GM18505 (cell line): ENCODE measurements at regions not wholly inside any gene's neighbourhood (a gene's known extent, or its start where the extent isn't known, plus 50 kb on each side); places are given as distances from the start of the nearest gene placed in this dataset.

Experiments
- ATAC-seq: cut with Tn5 transposase; IDR thresholded peaks from one replicate; pipeline ENCODE4 v1.9.1; 2021; ENCODE audit not compliant: unreplicated experiment
- POLR2A ChIP-seq: IDR thresholded peaks from 4 replicates; pipeline ENCODE4 v1.6.1; 2011; ENCODE audit warnings: borderline replicate concordance; ENCODE audit not compliant: insufficient read depth, insufficient read length; ENCODE audit errors: extremely low read depth

DNA sequence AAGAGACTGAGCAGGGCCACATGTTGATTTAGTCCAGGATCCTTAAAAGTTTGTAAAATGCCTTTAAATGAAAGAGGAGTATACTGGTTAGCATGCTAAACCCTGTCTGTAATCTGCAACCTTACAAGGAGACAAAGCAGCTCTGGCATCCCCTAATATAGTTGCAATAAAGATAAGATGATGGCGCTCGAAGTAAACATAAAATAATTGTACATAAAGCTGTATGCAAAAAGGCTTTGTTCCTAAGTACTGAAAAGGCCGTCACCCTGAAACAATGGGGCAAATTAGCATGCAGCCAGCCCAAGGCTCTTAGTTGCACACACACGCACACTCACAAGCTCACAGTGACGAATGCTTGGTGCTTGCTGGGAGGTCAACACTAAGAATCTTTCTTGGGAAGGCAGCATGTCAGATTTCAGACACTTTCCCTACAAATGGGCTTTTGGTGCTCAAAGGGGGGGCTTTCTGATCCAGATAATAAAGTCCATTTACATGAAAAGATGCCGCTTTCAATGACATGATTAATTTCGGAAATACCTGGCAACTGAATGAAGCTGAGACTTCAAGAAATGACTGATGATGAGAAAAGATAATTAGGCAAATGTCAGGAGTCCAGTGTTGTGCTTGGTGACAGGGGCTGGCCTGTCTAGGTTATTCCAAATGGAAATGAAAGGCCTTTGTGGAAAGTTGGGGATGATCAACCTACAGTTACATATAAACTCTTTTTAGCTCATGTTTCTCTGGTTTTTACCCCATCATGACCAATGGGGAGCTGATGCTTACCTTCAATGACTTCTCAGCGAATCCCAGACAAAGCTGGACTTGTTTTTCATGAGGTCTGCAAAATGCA is 370.3 kb downstream of the MEIS1 start:
- ATAC-seq = no peak
- no peak for TF ChIP-seq POLR2A

DNA sequence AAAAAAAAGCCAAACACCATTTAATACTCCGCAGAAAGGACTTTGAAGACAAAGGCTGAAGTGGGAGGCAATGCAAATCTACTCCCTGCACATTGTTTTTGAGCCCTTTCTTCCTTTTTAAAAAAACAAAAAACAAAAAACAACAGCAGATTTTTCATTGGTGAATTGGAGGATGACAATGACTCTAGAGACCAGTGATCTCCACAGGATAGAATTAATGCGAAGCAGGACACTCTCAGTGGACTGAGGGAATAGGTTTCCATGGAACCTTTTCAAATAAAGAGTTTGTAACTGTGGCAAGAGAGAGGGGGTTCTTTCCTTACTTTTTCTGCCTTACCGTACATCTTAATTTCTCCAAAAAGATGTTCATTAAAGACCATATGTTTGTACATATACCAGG is 371.0 kb downstream of the MEIS1 start:
- no peak for ATAC-seq
- no peak for TF ChIP-seq POLR2A

DNA sequence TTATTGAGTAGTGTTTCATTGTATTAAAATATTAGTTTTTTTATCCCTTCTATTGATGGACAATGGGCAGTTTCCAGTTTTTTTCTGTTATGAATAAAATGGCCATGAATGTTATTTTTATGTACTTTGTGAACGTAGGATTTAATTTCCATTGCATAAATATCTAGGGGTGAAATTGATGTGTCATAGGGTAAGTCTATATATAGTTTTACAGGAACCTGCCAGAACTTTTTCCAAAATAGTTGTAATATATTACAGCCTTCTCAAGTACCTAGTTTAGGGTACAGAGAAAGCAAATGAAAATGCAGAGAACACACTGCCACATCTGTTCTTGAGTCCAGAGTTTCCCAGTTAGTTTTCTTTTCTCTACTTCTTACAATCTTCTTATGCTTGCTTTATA is 378.6 kb downstream of the MEIS1 start:
- no peak for TF ChIP-seq POLR2A
- ATAC-seq = no peak

DNA sequence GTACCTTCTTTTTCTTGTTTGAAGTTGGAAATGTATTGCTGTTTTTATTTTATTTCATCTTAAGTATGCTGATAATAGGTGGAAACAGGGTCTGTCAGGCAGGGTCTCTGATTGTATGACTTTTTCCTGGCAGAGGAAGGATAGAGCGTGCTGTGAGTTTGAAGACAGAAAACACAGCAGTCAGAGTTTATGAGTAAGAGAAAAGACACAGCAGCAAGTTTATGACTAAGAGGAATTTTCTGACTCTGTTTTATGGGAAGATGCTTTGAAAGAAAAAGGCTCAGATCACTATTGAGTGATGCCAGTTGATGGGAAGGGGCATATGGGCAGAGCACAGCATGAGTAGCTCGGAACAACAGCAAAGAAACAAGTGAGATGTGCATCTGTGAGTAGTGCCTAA is 379.1 kb downstream of the MEIS1 start:
- TF ChIP-seq POLR2A = no peak
- no peak for ATAC-seq

DNA sequence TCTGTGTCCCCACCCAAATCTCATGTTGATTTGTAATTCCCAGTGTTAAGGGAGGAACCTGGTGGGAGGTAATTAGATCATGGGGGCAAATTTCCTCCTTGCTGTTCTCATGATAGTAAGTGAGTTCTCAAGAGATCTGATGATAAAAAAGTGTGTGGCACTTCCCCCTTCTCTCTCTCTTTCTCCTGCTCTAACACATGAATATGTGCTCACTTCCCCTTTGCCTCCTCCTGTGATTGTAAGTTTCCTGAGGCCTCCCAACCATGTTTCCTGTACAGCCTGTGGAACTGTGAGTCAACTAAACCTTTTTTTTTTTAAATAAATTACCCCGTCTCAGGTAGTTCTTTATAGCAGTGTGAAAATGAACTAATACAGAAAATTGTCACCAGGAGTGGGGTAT is 380.0 kb downstream of the MEIS1 start:
- no peak for TF ChIP-seq POLR2A
- ATAC-seq = no peak

DNA sequence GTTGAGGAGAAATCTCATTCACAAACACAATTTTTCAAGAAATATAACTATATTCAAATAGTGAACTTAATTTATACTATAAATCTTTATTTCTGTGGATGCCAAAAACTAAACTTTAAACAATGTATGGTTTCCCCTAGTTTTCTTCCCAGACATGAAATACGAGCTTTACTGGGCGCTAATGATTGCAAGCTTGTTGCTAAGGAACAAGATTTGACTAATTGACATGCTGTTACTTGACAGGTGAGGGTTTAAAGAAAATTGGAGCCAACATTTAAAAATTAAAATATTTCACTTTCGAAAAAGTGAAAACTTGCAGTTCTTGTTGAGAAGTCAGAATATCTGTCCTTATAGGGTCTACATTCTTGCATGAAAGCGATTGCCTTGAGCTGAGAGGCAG is 381.0 kb downstream of the MEIS1 start:
- no peak for ATAC-seq
- no peak for TF ChIP-seq POLR2A

DNA sequence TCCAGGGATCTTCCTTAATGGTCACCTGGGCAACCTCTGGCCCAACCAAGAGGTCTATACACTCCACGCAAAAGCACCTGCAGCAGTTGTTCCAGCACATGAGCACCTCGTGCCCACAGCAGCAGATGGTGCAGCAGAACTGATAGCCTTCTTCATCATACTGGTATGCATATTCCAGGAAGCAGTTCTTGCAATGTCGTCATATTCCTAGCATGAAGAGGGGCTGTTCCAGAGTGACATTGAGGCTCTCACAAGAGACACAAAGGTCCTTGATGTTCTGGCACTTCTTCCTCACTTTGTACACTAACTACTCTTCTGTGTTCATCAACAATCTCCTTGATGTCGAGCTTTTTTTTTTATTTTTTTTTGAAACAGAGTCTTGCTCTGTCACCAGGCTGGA is 386.2 kb downstream of the MEIS1 start:
- no peak for TF ChIP-seq POLR2A
- no peak for ATAC-seq

DNA sequence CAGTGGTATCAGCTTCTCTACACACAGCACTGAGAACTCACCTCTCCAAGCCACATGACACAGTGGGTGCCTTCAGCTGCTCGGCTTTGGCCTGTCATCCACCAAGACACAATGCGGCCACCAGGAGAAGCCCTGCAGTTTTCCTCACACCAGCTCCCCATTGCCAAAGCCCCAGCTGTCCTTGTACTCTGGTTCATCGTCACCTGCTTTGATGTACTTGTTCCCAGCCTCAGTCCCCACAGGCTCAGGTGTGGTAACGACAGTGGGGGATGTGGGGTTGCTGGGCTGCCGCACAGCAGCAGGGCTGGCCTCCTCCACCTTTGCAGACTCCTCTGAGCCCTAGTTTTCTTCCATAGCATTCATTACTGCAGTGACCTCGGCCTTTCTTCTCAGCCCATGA is 387.3 kb downstream of the MEIS1 start:
- ATAC-seq = no peak
- TF ChIP-seq POLR2A = no peak

DNA sequence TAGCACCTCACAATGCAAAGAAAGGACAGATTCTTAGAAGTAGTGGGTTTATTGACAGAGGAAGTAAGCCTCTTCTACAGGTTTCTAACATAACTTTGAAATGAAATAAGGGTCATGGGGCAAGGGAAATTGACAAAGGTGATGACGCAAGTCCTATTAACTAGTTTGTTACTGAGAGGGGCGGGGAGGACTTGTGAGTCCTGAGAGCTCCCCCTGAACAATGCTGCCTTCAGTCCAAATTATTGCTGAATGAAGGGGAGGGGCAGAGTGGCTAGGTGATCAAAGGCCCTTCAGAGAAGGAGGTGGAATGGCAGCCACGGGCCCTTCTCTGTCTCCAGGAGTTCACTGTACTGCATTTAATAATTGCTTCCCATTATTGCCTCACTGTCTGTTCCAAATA is 390.0 kb downstream of the MEIS1 start:
- no peak for ATAC-seq
- no peak for TF ChIP-seq POLR2A

DNA sequence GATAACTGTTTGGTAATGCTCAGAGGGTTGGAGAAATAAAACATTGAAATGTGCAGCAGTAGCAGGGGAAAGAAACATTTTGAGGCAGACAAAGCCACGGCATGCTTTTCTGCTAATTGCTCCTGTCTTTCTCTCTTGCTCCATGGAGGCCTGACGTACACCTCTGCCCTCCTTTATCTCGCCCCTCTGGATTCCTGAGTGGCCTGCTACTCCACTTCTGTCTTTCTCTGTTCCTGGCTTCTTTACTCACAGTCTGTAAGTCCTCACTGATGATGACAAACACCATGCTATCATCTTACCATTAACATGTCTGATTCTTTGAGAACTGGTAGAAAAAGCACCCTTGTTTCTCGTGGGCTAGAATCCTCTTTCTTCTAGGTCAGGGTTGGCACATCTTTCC is 392.9 kb downstream of the MEIS1 start:
- ATAC-seq = no peak
- no peak for TF ChIP-seq POLR2A

DNA sequence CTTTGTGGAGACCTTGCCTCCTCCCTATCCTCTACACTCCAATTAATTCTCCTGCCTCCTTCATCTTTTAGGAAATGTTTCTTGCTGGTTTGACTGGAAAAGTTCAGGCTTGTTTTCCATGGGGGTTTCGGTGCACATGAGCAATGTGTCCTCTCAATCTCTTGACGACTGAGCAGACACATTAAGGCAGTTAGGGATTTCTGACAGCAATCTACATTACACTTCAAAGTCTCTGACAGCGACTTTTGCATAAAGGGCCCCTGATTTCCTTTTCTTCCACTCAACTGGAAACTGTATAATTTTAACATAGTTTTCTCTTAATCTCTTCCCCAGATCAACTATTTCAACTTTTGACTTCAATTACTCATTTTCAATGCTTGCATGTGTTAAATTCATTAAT is 394.0 kb downstream of the MEIS1 start:
- no peak for TF ChIP-seq POLR2A
- no peak for ATAC-seq

DNA sequence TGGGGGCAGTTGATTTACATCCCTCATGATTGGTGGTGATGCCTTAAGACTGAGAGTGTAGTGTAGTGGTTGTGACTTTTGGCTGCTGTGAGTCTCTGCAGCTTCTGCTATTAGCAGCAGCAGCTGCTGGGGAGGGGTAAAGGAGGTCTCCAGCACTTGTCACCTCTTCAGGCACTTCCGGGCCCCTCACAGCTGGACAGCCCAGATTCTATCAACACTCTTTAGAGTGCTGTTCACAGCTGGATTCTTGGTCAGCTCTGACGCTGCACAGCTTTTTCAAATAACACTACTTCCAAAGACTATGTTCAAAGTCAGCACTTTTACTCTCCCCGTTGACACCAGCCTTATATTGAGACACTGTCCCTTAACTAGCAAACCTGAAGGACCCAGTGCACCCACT is 396.0 kb downstream of the MEIS1 start:
- TF ChIP-seq POLR2A = no peak
- ATAC-seq = no peak

DNA sequence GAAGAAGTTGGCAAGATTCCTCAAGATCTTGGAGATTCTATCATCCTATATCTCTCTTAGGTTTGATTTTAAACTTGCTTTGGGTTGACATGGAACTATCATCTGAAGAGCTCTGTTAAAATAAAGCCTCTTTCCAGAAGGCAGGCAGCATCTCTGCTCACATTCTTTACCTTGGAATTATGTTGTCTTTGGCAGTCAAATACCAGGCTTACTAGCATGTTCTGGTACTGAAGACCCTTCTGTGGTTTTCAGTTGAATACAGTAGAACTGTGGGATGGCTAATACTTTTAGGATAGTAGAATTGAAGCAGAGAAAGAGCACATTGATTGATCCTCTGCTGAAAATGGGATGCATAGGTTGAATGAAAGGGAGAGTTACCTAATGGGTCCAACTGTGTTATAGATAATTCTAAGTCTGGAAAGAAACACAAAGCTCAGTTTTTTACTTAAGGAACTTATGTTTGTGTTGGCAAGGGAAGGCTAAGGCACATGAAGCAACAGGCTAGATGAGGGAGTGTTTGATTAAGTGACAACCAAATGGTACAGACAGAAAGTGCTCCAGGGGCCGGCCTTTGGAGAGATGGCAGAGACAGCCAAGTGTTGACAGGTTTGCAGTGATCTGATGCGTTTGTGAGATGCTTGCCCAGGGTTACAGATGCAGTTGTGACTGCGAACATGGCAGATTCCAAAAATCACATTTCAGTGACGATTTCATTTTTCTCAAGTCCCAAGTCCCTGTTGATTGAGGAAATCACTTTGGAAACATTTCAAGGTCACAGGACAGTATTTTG is 397.9 kb downstream of the MEIS1 start:
- ATAC-seq = no peak

DNA sequence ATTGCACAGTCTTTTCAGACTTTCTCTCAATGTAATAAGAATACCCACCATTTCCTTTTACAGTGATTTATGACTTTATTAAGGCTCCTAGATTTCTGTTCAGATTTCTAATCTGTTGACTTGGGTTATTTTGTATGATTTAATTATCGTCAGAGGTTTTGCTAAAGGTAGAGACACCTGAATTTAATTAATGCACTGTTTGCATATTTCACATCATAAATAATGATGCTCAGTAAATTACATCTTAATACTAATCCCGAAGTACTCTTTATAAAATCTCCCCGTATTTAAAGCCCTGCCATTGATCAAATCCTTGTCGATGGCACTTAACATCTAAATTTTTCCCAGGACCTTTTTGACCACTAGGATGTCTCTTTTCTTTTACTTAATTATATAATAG is 399.9 kb downstream of the MEIS1 start:
- no peak for ATAC-seq
- TF ChIP-seq POLR2A = no peak

More for the DNA sequence above, 397.9 kb downstream of the MEIS1 start:
- TF ChIP-seq POLR2A = no peak
